ENCODE measurements at regions not wholly inside any gene's neighbourhood (a gene's known extent, or its start where the extent isn't known, plus 50 kb on each side); places are given as distances from the start of the nearest gene placed in this dataset.

- no peak overlapping the region for H3K4me3 ChIP-seq (ENCODE audit: insufficient read depth, low read depth, low read length)
These were observed 299.7 kb downstream of the CWC27 start for GRCh38 chr5:65068410-65068809.

GRCh38 chr5:65070026-65070425 is 301.3 kb downstream of the CWC27 start:
- no peak overlapping the region for H3K4me3 ChIP-seq (ENCODE audit: insufficient read depth, low read depth, low read length)
- DNase-seq = no peak
- H3K36me3 ChIP-seq (replicated peaks; ENCODE audit: control insufficient read depth, insufficient read depth, low read length) = no peaks in the 10 kb centered on the region
- H3K27me3 ChIP-seq (ENCODE audit: control insufficient read depth, insufficient read depth, low read length) = no peaks in the 10 kb centered on the region

More at GRCh38 chr5:65068410-65068809, 299.7 kb downstream of the CWC27 start:
- Histone ChIP-seq H3K27me3 (ENCODE audit: control insufficient read depth, insufficient read depth, low read length) (no peaks in the 10 kb centered on the region), H3K36me3 (replicated peaks; ENCODE audit: control insufficient read depth, insufficient read depth, low read length) (no peaks in the 10 kb centered on the region)
- DNase-seq = no peak

GRCh38 chr5:65072850-65073249 is 304.1 kb downstream of the CWC27 start:
- Histone ChIP-seq H3K27me3 (ENCODE audit: control insufficient read depth, insufficient read depth, low read length) (no peaks in the 10 kb centered on the region), H3K36me3 (replicated peaks; ENCODE audit: control insufficient read depth, insufficient read depth, low read length) (no peaks in the 10 kb centered on the region), H3K4me3 (ENCODE audit: insufficient read depth, low read depth, low read length) (no peak overlapping the region)
- no peak for DNase-seq

GRCh38 chr5:65073250-65073661 is 304.5 kb downstream of the CWC27 start:
- DNase-seq = no peak
- H3K36me3 ChIP-seq (replicated peaks; ENCODE audit: control insufficient read depth, insufficient read depth, low read length) = no peaks in the 10 kb centered on the region
- H3K27me3 ChIP-seq (ENCODE audit: control insufficient read depth, insufficient read depth, low read length) = no peaks in the 10 kb centered on the region

GRCh38 chr5:65075623-65076250 is 307.0 kb downstream of the CWC27 start:
- Histone ChIP-seq H3K27me3 (ENCODE audit: control insufficient read depth, insufficient read depth, low read length) (no peaks in the 10 kb centered on the region), H3K36me3 (replicated peaks; ENCODE audit: control insufficient read depth, insufficient read depth, low read length) (no peaks in the 10 kb centered on the region), H3K4me3 (ENCODE audit: insufficient read depth, low read depth, low read length) (no peak overlapping the region)
- DNase-seq = no peak

More at GRCh38 chr5:65073250-65073661, 304.5 kb downstream of the CWC27 start:
- H3K4me3 ChIP-seq (ENCODE audit: insufficient read depth, low read depth, low read length) = no peak overlapping the region

- DNase-seq = peak; percentile 33
- Histone ChIP-seq H3K36me3 (replicated peaks; ENCODE audit: control insufficient read depth, insufficient read depth, low read length) (no peaks in the 10 kb centered on the region), H3K27me3 (ENCODE audit: control insufficient read depth, insufficient read depth, low read length) (no peaks in the 10 kb centered on the region), H3K4me3 (ENCODE audit: insufficient read depth, low read depth, low read length) (no peak overlapping the region)
These were observed 307.6 kb downstream of the CWC27 start for GRCh38 chr5:65076251-65076869.

DNA sequence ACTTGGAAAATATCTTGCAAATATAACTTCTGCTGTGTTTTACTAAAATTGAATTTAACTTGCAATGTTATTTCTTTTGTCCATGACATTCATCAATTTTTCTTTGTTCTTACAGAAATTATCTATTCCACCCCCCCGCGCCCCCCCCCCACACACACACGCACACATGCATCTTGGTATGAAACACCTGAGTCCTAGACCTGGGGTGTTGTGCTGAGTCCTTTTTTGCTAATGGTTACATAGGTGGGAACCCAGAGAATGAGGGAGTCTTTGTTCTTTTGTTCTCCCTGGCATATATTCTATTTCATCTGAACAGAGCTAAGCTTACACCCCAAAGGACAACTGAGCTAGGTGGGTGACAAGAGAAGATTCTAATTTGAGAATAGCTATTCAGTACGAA is 308.9 kb downstream of the CWC27 start:
- no peaks in the 10 kb centered on the region for H3K27me3 ChIP-seq (ENCODE audit: control insufficient read depth, insufficient read depth, low read length)
- no peaks in the 10 kb centered on the region for H3K36me3 ChIP-seq (replicated peaks; ENCODE audit: control insufficient read depth, insufficient read depth, low read length)
- DNase-seq = no peak
- H3K4me3 ChIP-seq (ENCODE audit: insufficient read depth, low read depth, low read length) = no peak overlapping the region

DNA sequence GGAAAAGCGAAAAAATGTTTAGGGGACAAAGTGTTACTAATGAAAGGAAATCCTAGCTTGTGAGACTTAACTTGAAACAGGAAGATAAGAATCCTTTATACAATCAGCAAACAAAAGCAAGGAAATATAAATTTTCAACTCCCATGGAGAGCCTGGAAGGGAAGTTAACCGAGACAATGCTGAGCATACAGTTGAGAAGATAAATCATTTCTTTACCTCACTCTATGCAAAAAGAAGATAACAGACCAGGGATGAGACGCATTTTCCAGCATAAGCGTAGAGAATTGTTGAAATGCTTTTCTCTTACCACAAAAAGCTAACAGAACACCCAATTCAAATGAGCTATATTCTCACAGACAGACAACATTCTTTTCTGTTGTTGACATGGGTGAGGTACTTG is 309.6 kb downstream of the CWC27 start:
- Histone ChIP-seq H3K36me3 (replicated peaks; ENCODE audit: control insufficient read depth, insufficient read depth, low read length) (no peaks in the 10 kb centered on the region), H3K27me3 (ENCODE audit: control insufficient read depth, insufficient read depth, low read length) (no peaks in the 10 kb centered on the region), H3K4me3 (ENCODE audit: insufficient read depth, low read depth, low read length) (no peak overlapping the region)
- no peak for DNase-seq

DNA sequence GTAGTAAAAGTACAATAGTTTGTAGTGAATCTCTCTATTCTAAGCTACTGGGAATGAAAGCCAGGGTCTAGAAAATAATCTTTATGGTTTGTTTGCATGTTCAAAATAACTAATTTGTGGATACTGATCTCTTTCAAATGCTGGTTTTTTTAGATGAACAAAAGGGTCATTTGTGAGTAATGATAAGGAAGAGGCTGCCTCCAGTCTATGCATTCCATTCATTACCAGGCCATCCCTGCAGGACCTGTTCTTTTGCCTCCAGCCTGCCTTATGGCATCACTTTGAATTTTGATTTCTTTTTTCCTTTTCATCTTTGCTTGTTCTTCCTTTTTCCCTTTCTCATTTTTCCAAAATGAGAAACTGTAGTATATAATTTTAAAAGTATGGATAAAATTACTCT is 312.3 kb downstream of the CWC27 start:
- Histone ChIP-seq H3K36me3 (replicated peaks; ENCODE audit: control insufficient read depth, insufficient read depth, low read length) (no peaks in the 10 kb centered on the region), H3K27me3 (ENCODE audit: control insufficient read depth, insufficient read depth, low read length) (no peaks in the 10 kb centered on the region), H3K4me3 (ENCODE audit: insufficient read depth, low read depth, low read length) (no peak overlapping the region)
- DNase-seq = no peak

- Histone ChIP-seq H3K36me3 (replicated peaks; ENCODE audit: control insufficient read depth, insufficient read depth, low read length) (no peaks in the 10 kb centered on the region), H3K4me3 (ENCODE audit: insufficient read depth, low read depth, low read length) (no peak overlapping the region), H3K27me3 (ENCODE audit: control insufficient read depth, insufficient read depth, low read length) (no peaks in the 10 kb centered on the region)
- no peak for DNase-seq
These were observed 316.2 kb downstream of the CWC27 start for GRCh38 chr5:65084795-65085515.

DNA sequence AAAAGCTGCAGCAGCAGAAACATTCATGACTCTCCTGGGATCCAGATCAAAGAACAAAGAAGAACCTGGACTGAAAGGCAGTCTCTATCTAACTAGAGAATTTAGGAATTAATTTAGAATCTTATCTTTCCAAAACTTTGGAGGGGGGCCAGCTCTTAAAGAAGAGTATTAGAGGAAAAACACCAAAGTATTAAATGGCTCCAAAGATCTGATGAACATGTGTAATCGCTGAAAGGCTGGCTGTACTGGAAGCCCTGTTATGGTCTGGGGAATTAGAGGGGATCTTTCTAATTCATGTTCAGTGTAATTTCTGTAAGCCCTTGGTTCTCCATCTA is 316.8 kb downstream of the CWC27 start:
- DNase-seq = no peak
- Histone ChIP-seq H3K4me3 (ENCODE audit: insufficient read depth, low read depth, low read length) (no peak overlapping the region), H3K27me3 (ENCODE audit: control insufficient read depth, insufficient read depth, low read length) (no peaks in the 10 kb centered on the region), H3K36me3 (replicated peaks; ENCODE audit: control insufficient read depth, insufficient read depth, low read length) (no peaks in the 10 kb centered on the region)

- no peaks in the 10 kb centered on the region for H3K36me3 ChIP-seq (replicated peaks; ENCODE audit: control insufficient read depth, insufficient read depth, low read length)
- no peak overlapping the region for H3K4me3 ChIP-seq (ENCODE audit: insufficient read depth, low read depth, low read length)
- no peaks in the 10 kb centered on the region for H3K27me3 ChIP-seq (ENCODE audit: control insufficient read depth, insufficient read depth, low read length)
- DNase-seq = no peak
These were observed 317.6 kb downstream of the CWC27 start for GRCh38 chr5:65086234-65086890.

GRCh38 chr5:65087154-65087553 is 318.4 kb downstream of the CWC27 start:
- Histone ChIP-seq H3K27me3 (ENCODE audit: control insufficient read depth, insufficient read depth, low read length) (no peaks in the 10 kb centered on the region), H3K4me3 (ENCODE audit: insufficient read depth, low read depth, low read length) (no peak overlapping the region), H3K36me3 (replicated peaks; ENCODE audit: control insufficient read depth, insufficient read depth, low read length) (no peaks in the 10 kb centered on the region)
- no peak for DNase-seq

DNA sequence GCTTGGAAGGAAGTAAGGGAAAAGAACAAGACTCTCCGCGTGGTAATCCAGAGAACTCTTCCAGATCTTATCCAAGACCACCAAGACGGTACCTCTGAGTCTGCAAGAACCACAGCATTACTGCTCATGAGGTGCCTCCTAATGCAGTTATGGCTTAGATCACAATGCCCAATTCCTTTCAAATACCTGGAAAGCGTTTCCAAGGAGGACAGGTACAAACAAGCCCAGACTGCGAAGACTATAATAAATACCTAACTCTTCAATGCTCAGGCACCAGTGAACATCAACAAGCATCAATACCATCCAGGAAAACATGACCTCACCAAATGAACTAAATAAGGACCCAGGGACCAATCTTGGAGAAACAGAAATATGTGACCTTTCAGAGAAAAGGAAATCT is 325.5 kb downstream of the CWC27 start:
- Histone ChIP-seq H3K36me3 (replicated peaks; ENCODE audit: control insufficient read depth, insufficient read depth, low read length) (no peaks in the 10 kb centered on the region), H3K4me3 (ENCODE audit: insufficient read depth, low read depth, low read length) (no peak overlapping the region), H3K27me3 (ENCODE audit: control insufficient read depth, insufficient read depth, low read length) (no peaks in the 10 kb centered on the region)
- DNase-seq = no peak

GRCh38 chr5:65098393-65098792 is 329.7 kb downstream of the CWC27 start:
- Histone ChIP-seq H3K27me3 (ENCODE audit: control insufficient read depth, insufficient read depth, low read length) (no peaks in the 10 kb centered on the region), H3K4me3 (ENCODE audit: insufficient read depth, low read depth, low read length) (no peak overlapping the region), H3K36me3 (replicated peaks; ENCODE audit: control insufficient read depth, insufficient read depth, low read length) (no peaks in the 10 kb centered on the region)
- DNase-seq = no peak
